Epithelial cell of proximal tubule (primary cell): ENCODE measurements at regions not wholly inside any gene's neighbourhood (a gene's known extent, or its start where the extent isn't known, plus 50 kb on each side); places are given as distances from the start of the nearest gene placed in this dataset.

ENCODE experiments used
- DNase-seq: peaks from one replicate; pipeline ENCODE4 v3.0.0-alpha.2; 2011; ENCODE audit warnings: low read depth
- H3K4me3 ChIP-seq: 2 replicates; pipeline ENCODE4 v1.5.1; 2011; ENCODE audit warnings: low read depth, mild to moderate bottlenecking, low read length
- TF ChIP-seq, protein P1 (sequence below): conservative IDR thresholded peaks from 2 replicates; pipeline ENCODE4 v1.5.1; 2012; ENCODE audit warnings: low read depth, mild to moderate bottlenecking, low read length

DNA sequence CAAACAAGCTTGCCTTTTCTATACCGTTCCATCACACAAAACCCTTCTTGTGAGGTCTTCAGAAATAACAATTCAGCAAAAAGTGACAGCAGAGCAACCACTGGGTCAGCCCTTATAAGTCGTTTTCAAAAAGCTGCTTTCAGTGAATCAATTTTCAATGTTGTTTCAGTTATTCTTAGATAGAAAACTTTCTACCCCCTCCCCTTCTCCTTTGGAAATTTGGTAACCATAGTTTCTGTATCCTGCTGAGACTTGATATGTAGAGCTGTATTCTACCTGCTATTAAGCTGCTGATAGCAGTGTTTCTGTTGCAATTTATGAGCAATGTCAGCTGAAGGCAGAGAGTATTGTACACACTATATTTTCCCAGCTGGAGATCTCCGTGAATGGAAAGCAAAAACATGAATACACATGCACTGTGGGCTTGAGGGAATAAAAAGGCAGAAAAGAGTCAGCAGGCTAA lies 75.7 kb downstream of the ZNF608 start:
- no peak overlapping the region for H3K4me3 ChIP-seq
- DNase-seq, result no peak
- TF ChIP-seq, protein P1, sequence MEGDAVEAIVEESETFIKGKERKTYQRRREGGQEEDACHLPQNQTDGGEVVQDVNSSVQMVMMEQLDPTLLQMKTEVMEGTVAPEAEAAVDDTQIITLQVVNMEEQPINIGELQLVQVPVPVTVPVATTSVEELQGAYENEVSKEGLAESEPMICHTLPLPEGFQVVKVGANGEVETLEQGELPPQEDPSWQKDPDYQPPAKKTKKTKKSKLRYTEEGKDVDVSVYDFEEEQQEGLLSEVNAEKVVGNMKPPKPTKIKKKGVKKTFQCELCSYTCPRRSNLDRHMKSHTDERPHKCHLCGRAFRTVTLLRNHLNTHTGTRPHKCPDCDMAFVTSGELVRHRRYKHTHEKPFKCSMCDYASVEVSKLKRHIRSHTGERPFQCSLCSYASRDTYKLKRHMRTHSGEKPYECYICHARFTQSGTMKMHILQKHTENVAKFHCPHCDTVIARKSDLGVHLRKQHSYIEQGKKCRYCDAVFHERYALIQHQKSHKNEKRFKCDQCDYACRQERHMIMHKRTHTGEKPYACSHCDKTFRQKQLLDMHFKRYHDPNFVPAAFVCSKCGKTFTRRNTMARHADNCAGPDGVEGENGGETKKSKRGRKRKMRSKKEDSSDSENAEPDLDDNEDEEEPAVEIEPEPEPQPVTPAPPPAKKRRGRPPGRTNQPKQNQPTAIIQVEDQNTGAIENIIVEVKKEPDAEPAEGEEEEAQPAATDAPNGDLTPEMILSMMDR, result no peak

DNA sequence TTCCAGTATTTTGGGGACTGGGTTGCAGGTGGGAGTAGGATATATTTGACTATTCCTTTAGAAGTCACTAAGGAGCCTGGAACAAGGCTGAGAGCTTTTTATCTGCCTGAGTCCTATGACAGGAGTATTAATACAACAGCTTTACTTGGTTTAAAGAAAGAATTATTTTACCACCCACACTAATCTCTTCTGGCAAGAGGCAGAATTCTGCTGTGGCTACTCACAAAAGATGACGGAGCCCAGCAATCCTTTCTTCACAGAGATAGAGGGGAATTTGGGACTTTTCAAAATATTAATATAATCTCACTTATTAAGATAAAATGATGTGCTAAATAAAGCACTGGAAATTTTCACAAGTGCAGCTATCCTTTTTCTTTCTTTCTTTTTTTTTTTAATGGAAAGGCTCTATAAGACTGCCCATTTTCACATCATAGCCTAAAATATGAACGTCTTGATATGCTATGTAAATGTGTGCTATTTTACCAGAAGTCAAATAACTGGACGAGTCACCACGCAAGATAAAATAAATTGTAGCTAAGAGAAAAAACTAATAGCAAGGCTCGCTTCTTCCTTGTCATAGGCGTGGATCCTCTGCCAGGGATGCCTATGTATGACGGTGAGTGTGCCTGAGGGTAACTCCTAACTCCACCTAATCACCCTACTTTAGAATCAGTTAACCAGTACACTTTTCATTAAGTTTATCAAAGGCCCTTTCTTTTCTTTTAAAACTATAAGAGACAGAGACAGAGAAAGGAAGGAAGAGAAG lies 76.3 kb downstream of the ZNF608 start:
- TF ChIP-seq, protein P1, result no peak
- DNase-seq, result no peak
- no peak overlapping the region for H3K4me3 ChIP-seq

DNA sequence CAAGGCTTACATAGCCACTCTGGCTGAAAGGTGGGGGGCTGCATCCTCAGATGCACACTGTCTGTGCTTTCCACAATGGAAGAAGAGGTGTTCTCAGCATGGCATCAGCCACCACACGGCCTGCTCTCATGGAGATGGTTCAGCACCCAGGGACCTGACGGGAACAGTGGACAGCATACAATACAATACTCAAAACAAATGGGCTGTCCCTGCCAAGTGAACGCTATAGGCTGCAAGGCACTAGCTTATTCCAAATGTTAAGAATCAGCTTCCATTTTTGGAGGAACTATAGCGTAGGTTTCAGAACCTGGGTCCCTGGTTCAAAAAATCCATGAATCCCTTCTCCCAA lies 77.2 kb downstream of the ZNF608 start:
- H3K4me3 ChIP-seq, result no peak overlapping the region
- TF ChIP-seq, protein P1, result no peak
- DNase-seq, result no peak

DNA sequence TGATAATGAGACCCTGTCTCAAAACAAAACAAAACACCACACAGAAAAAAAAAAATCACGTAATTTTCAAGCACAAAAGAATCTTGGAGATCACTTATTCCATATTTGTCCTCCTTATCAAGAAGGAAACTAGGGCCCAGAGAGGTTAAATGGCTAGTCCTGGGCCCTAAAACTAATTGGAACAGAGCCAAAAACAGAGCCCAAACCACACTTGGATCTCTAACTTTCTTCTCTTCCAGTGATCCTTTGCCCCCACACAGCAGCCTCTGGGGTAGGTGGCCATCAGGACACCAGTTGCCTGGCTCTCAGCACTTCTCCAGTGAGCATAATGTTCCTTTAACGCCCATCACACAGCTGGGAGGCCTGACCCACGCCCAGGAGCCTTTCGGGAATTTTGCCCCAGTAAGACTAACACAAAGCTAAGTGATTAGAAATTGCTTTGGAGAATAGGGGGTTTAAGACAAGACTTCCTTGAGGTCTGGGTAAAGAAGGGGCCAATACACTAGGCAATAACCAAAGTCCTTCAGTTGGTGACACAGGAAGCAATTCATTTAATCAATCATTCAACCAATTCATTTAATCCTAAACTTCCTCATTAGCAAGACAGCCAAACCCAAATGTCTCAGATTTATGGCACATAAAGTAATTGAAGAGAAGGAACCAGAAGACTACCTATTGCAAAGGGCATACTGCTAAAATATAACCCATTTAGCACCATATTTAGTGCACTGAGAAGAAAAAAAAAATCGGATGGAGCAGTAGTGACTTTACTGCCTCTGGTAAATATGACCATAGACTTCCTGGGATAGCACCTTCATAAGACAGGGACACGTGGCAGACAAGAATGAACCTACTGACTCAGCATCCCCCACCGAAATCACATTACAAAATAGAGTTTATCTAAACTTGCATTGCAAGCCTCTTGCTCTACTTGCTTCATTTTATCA lies 77.8 kb downstream of the ZNF608 start:
- no peak for DNase-seq
- H3K4me3 ChIP-seq, result no peak overlapping the region
- TF ChIP-seq, protein P1, result no peak

DNA sequence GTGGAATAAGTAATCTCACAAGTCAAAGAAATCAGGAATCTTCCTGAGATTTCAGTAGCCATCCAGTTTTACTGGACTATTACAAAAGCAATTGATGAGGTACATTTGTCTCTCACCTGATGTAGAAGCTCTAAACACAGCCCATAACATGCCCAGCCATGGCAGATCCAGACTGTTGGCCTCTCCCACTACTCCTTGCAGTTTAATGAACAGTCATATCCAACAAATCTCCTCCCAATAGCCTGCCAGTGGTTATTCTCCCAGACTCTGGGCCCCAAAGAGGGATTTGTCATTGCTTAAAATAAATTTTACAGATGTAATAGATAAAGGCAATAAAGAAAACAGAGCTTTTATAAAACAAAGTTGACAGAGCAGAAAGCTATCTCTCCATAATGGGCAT lies 80.8 kb downstream of the ZNF608 start:
- H3K4me3 ChIP-seq, result no peak overlapping the region
- TF ChIP-seq, protein P1, result no peak
- DNase-seq, result no peak

- TF ChIP-seq, protein P1, result no peak
- H3K4me3 ChIP-seq, result no peak overlapping the region
- DNase-seq, result no peak
Observed at GRCh38 chr5:124665035-124665434, 81.4 kb downstream of the ZNF608 start.
